ENCODE measurements at regions not wholly inside any gene's neighbourhood (a gene's known extent, or its start where the extent isn't known, plus 50 kb on each side); places are given as distances from the start of the nearest gene placed in this dataset.

DNA sequence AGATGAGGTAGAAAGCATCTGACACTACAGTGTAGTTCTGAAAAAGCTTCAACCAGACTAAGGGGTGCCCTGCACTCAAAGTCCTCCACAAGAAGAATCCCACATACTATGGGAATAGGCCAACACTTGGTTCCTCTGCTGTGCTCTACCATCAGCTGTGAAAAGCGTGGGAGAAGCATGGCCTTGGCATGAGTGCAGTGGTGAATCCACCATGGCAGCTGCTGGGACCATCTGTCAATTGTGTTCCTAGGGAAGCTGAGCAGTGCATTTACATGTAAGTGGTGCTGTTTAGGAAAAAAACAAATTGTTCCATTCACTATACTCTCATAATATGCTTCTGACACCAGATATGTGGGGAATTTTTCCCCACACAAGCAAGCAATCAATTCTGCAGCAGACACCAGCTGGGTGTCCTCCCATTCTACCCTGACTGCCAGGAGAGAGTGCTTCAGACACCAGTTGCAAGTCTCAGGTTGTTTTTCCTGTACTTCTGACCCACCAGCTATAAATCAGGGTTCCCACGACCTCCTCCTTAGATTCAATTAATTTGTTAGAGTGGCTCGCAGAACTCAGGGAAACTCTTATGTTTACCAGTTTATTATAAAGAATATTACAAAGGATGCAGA lies 230.8 kb upstream of the CHRM3 start:
- no peak for ATAC-seq
- ChIA-PET CTCF (ENCODE audit: low intra/inter-chr PET ratio) (no interaction called here), POLR2A (no interaction called here)
- Histone ChIP-seq H3K9me3 (replicated peaks; ENCODE audit: control insufficient read depth, insufficient read depth, low read depth, low read length) (no peaks in the 10 kb centered on the region), H3K27me3 (ENCODE audit: control insufficient read depth in 2 of 2, insufficient read depth in 2 of 2, low read length in 2 of 2) (no peaks in the 10 kb centered on the region), H3K36me3 (ENCODE audit: control insufficient read depth, insufficient read depth, low read length) (no peaks in the 10 kb centered on the region), H4K20me1 (replicated peaks; ENCODE audit: control insufficient read depth, insufficient read depth, low read length) (no peaks in the 10 kb centered on the region), H3K4me1 (replicated peaks in 1 of 2; ENCODE audit: control insufficient read depth in 2 of 2, insufficient read depth in 2 of 2, low read length in 2 of 2) (no peaks in the 10 kb centered on the region), H3K4me2 (ENCODE audit: insufficient read depth, low read length) (no peak overlapping the region), H3K79me2 (ENCODE audit: control insufficient read depth, insufficient read depth, low read length) (no peaks in the 10 kb centered on the region), H2AFZ (ENCODE audit: low read depth, low read length) (no peak overlapping the region), H3K27ac (ENCODE audit: extremely low read depth, low read depth, low read length) (no peak overlapping the region), H3K9ac (ENCODE audit: insufficient read depth in 1 of 2, low read depth in 2 of 2, low read length in 2 of 2) (no peak overlapping the region), H3K4me3 (no peak overlapping the region), H3K9me1 (ENCODE audit: control insufficient read depth, insufficient read depth, low read length) (no peaks in the 10 kb centered on the region)
- in situ Hi-C loops (cut with MboI) (no loop called here), intact Hi-C loops (cut with micrococcal nuclease) (no loop called here)
- BruUV-seq (replicated peaks): no TSS peak
- WGBS (ENCODE audit: insufficient coverage, low coverage, missing lambda C conversion rate): 0% methylated on average over 3 of the region's 3 CpGs
- TF ChIP-seq SNIP1 (IDR thresholded peaks at IDR 0.05; ENCODE audit: low read depth): no peak
- TF ChIP-seq, protein P1, sequence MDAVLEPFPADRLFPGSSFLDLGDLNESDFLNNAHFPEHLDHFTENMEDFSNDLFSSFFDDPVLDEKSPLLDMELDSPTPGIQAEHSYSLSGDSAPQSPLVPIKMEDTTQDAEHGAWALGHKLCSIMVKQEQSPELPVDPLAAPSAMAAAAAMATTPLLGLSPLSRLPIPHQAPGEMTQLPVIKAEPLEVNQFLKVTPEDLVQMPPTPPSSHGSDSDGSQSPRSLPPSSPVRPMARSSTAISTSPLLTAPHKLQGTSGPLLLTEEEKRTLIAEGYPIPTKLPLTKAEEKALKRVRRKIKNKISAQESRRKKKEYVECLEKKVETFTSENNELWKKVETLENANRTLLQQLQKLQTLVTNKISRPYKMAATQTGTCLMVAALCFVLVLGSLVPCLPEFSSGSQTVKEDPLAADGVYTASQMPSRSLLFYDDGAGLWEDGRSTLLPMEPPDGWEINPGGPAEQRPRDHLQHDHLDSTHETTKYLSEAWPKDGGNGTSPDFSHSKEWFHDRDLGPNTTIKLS (IDR thresholded peaks at IDR 0.05; ENCODE audit: borderline replicate concordance, low read depth): no peak
- no peak for TF ChIP-seq NR1H2 (CRISPR knock-in tag; IDR thresholded peaks at IDR 0.05)
- no peak for TF ChIP-seq POLR2AphosphoS5 (IDR thresholded peaks at IDR 0.05; ENCODE audit: control insufficient read depth, insufficient read depth, low read depth, low read length)
- no peak for TF ChIP-seq BRD4 (IDR thresholded peaks at IDR 0.05)
- TF ChIP-seq, protein P2, sequence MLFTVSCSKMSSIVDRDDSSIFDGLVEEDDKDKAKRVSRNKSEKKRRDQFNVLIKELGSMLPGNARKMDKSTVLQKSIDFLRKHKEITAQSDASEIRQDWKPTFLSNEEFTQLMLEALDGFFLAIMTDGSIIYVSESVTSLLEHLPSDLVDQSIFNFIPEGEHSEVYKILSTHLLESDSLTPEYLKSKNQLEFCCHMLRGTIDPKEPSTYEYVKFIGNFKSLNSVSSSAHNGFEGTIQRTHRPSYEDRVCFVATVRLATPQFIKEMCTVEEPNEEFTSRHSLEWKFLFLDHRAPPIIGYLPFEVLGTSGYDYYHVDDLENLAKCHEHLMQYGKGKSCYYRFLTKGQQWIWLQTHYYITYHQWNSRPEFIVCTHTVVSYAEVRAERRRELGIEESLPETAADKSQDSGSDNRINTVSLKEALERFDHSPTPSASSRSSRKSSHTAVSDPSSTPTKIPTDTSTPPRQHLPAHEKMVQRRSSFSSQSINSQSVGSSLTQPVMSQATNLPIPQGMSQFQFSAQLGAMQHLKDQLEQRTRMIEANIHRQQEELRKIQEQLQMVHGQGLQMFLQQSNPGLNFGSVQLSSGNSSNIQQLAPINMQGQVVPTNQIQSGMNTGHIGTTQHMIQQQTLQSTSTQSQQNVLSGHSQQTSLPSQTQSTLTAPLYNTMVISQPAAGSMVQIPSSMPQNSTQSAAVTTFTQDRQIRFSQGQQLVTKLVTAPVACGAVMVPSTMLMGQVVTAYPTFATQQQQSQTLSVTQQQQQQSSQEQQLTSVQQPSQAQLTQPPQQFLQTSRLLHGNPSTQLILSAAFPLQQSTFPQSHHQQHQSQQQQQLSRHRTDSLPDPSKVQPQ (CRISPR knock-in tag; IDR thresholded peaks at IDR 0.05; ENCODE audit: borderline replicate concordance): no peak
- no peak for TF ChIP-seq CBX8 (IDR thresholded peaks at IDR 0.05; ENCODE audit: borderline replicate concordance, extremely low read depth, low read depth, low read length, poor library complexity, severe bottlenecking)
- no peak for TF ChIP-seq ZNF785 (CRISPR knock-in tag; IDR thresholded peaks at IDR 0.05)
- TF ChIP-seq ZKSCAN1 (IDR thresholded peaks at IDR 0.05; ENCODE audit: low read depth, low read length): no peak
- TF ChIP-seq BCOR (IDR thresholded peaks at IDR 0.05): no peak
- TF ChIP-seq ZNF584 (CRISPR knock-in tag; IDR thresholded peaks at IDR 0.05; ENCODE audit: low read depth): no peak
- no peak for TF ChIP-seq ZKSCAN3 (CRISPR knock-in tag; IDR thresholded peaks at IDR 0.05)
- TF ChIP-seq, protein P3, sequence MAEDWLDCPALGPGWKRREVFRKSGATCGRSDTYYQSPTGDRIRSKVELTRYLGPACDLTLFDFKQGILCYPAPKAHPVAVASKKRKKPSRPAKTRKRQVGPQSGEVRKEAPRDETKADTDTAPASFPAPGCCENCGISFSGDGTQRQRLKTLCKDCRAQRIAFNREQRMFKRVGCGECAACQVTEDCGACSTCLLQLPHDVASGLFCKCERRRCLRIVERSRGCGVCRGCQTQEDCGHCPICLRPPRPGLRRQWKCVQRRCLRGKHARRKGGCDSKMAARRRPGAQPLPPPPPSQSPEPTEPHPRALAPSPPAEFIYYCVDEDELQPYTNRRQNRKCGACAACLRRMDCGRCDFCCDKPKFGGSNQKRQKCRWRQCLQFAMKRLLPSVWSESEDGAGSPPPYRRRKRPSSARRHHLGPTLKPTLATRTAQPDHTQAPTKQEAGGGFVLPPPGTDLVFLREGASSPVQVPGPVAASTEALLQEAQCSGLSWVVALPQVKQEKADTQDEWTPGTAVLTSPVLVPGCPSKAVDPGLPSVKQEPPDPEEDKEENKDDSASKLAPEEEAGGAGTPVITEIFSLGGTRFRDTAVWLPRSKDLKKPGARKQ (CRISPR knock-in tag; IDR thresholded peaks at IDR 0.05): no peak
- TF ChIP-seq ETV6 (IDR thresholded peaks at IDR 0.05; ENCODE audit: borderline replicate concordance in 1 of 2, low read depth in 2 of 2, low read length in 1 of 2): no peak
- TF ChIP-seq ETV6 (CRISPR knock-in tag; IDR thresholded peaks at IDR 0.05; ENCODE audit: borderline replicate concordance): no peak
- TF ChIP-seq MTA3 (IDR thresholded peaks at IDR 0.05; ENCODE audit: borderline replicate concordance): no peak
- DNase-seq (ENCODE audit: extremely low read depth in 1 of 4, low spot score in 3 of 4): no peak
- no peak for FAIRE-seq

Data from K562 (cell line).